Stimulated activated naive B cell treated with anti-CD40 and anti-IgM and Interleukin-4, amounts not matched to agents 10 μg/mL and 1 μg/mL and 100 μg/mL, for 72 hours (primary cell): ENCODE measurements at regions not wholly inside any gene's neighbourhood (a gene's known extent, or its start where the extent isn't known, plus 50 kb on each side); places are given as distances from the start of the nearest gene placed in this dataset.
"Not testable (repeated sequence)": the region's sequence is repeated elsewhere in the genome, so short reads cannot be mapped to it uniquely, and the experiment has no call there.

Experiments used
- ATAC-seq, 2 donors: fragments of 150-1000 bp; cut with Tn5 transposase; replicated peaks; 2 replicates each; pipeline ENCODE4 v1.10.0; 2021; ENCODE audit warnings: moderate library complexity in 1 of 2
- DNase-seq: peaks from one replicate; pipeline ENCODE4 v3.0.0; 2021
- H3K27ac Mint-ChIP-seq: one replicate; pipeline ENCODE4 v1.8.0; 2022; ENCODE audit warnings: mild to moderate bottlenecking, mixed read lengths
- H3K27me3 Mint-ChIP-seq, 2 donors: one replicate each; pipeline ENCODE4 v1.8.0; 2022; ENCODE audit warnings: mixed read lengths in 2 of 2
- H3K36me3 Mint-ChIP-seq, 2 donors: one replicate each; pipeline ENCODE4 v1.8.0; 2022; ENCODE audit warnings: mixed read lengths in 2 of 2, mild to moderate bottlenecking in 1 of 2
- H3K4me1 Mint-ChIP-seq, 2 donors: one replicate each; pipeline ENCODE4 v1.8.0; 2022; ENCODE audit warnings: mixed read lengths in 2 of 2, mild to moderate bottlenecking in 1 of 2
- H3K4me3 Mint-ChIP-seq, 2 donors: one replicate each; pipeline ENCODE4 v1.8.0; 2022; ENCODE audit warnings: mild to moderate bottlenecking in 2 of 2, mixed read lengths in 2 of 2, moderate library complexity in 1 of 2
- H3K9me3 Mint-ChIP-seq, 2 donors: one replicate each; pipeline ENCODE4 v1.8.0; 2022; ENCODE audit warnings: mixed read lengths in 2 of 2, mild to moderate bottlenecking in 1 of 2

- ATAC-seq = no peak
- H3K27ac Mint-ChIP-seq = no peak overlapping the region
- no peaks in the 10 kb centered on the region for H3K4me1 Mint-ChIP-seq
- H3K36me3 Mint-ChIP-seq = no peaks in the 10 kb centered on the region
- no peaks in the 10 kb centered on the region for H3K27me3 Mint-ChIP-seq
- DNase-seq = no peak
- H3K4me3 Mint-ChIP-seq = no peak overlapping the region
- no peaks in the 10 kb centered on the region for H3K9me3 Mint-ChIP-seq
These were observed 738.5 kb upstream of the CHRM3 start for GRCh38 chr1:238647877-238648276.

- no peaks in the 10 kb centered on the region for H3K36me3 Mint-ChIP-seq
- peaks cover 0 to 4% of the 10 kb centered on the region in 2 donors for H3K9me3 Mint-ChIP-seq
- no peaks in the 10 kb centered on the region for H3K27me3 Mint-ChIP-seq
- no peak overlapping the region for H3K4me3 Mint-ChIP-seq
- no peak for DNase-seq
- no peak for ATAC-seq
- no peak overlapping the region for H3K27ac Mint-ChIP-seq
- no peaks in the 10 kb centered on the region for H3K4me1 Mint-ChIP-seq
These were observed 744.1 kb upstream of the CHRM3 start for GRCh38 chr1:238642231-238642630.

- H3K4me1 Mint-ChIP-seq = no peaks in the 10 kb centered on the region
- DNase-seq (no peak), ATAC-seq (no peak)
- H3K27me3 Mint-ChIP-seq = no peaks in the 10 kb centered on the region
- H3K36me3 Mint-ChIP-seq = no peaks in the 10 kb centered on the region
- no peak overlapping the region for H3K4me3 Mint-ChIP-seq
- peaks cover 0 to 4% of the 10 kb centered on the region in 2 donors for H3K9me3 Mint-ChIP-seq
- H3K27ac Mint-ChIP-seq = no peak overlapping the region
These were observed 746.5 kb upstream of the CHRM3 start for GRCh38 chr1:238639861-238640260.

DNA sequence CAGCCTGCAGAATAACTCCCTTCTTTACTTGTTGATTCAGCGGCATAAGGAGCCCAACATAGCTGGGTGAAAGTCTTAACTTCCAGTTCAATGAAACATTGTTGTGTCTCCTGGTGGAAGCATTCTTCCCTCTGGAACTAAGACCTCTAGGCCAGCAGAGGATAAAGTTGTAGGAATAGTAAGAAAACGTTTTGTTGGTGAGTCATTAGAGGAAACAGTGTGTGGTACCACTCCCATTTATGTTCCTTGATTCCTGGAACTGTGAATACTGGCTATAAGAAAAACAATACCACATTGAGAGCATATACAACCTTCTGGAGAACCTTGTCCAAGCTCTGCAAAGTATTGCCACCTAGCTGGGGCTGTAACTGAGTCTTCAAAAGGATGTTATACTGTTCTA lies 737.4 kb upstream of the ZP4 start:
- Mint-ChIP-seq H3K9me3 (no peaks in the 10 kb centered on the region), H3K4me1 (peaks cover 5 to 10% of the 10 kb centered on the region in 2 donors), H3K27ac (no peak overlapping the region), H3K27me3 (no peaks in the 10 kb centered on the region), H3K36me3 (no peaks in the 10 kb centered on the region), H3K4me3 (no peak overlapping the region)
- DNase-seq (no peak), ATAC-seq (no peak)

DNA sequence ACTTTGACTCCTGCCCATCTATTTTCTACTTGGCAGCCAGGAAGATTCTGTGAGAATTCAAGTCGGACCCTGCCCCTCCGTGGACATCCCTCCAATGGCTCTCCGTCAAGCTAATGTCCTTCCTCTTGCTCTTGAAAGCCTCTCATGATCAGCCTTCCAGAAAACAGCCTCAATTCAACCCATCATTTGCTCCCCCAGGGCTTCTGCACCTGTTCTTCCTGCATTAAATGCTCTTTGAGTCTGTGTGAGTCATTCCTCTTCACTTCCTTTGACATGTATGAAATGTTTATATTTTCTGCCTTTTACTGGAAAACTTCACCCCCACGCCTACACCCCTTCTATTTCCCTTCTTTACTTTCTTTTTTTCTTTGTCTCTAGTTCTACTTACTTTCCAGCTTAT lies 734.1 kb upstream of the ZP4 start:
- Mint-ChIP-seq H3K4me3 (no peak overlapping the region), H3K4me1 (peaks cover 5 to 10% of the 10 kb centered on the region in 2 donors), H3K36me3 (no peaks in the 10 kb centered on the region), H3K27ac (no peak overlapping the region), H3K9me3 (no peaks in the 10 kb centered on the region), H3K27me3 (no peaks in the 10 kb centered on the region)
- ATAC-seq (peak in 1 of 2 donors; percentile 36), DNase-seq (no peak)

GRCh38 chr1:238621405-238621804 lies 730.7 kb upstream of the ZP4 start:
- Mint-ChIP-seq H3K27ac (no peak overlapping the region), H3K27me3 (no peaks in the 10 kb centered on the region), H3K36me3 (no peaks in the 10 kb centered on the region), H3K4me3 (no peak overlapping the region), H3K4me1 (peaks cover 5 to 10% of the 10 kb centered on the region in 2 donors), H3K9me3 (no peaks in the 10 kb centered on the region)
- DNase-seq (no peak), ATAC-seq (no peak)

- Mint-ChIP-seq H3K27ac (no peak overlapping the region), H3K36me3 (no peaks in the 10 kb centered on the region), H3K4me3 (no peak overlapping the region), H3K9me3 (no peaks in the 10 kb centered on the region), H3K4me1 (peaks cover under 1 to 2% of the 10 kb centered on the region in 2 donors), H3K27me3 (no peaks in the 10 kb centered on the region)
- no peak for DNase-seq
- no peak for ATAC-seq
These were observed 728.9 kb upstream of the ZP4 start for GRCh38 chr1:238619652-238620051.

GRCh38 chr1:238611406-238611805 lies 720.7 kb upstream of the ZP4 start:
- ATAC-seq = no peak
- H3K27ac Mint-ChIP-seq = no peak overlapping the region
- no peak for DNase-seq
- no peaks in the 10 kb centered on the region for H3K36me3 Mint-ChIP-seq
- H3K4me1 Mint-ChIP-seq = peaks cover 0 to 5% of the 10 kb centered on the region in 2 donors
- H3K4me3 Mint-ChIP-seq = no peak overlapping the region
- H3K27me3 Mint-ChIP-seq = no peaks in the 10 kb centered on the region
- H3K9me3 Mint-ChIP-seq = no peaks in the 10 kb centered on the region

- no peaks in the 10 kb centered on the region for H3K9me3 Mint-ChIP-seq
- no peaks in the 10 kb centered on the region for H3K27me3 Mint-ChIP-seq
- H3K27ac Mint-ChIP-seq = no peak overlapping the region
- DNase-seq (no peak), ATAC-seq (peak in 1 of 2 donors; percentile 47)
- no peak overlapping the region for H3K4me3 Mint-ChIP-seq
- no peaks in the 10 kb centered on the region for H3K36me3 Mint-ChIP-seq
- H3K4me1 Mint-ChIP-seq = peaks cover 0 to 5% of the 10 kb centered on the region in 2 donors
These were observed 717.4 kb upstream of the ZP4 start for GRCh38 chr1:238608144-238608543.

- peak in 1 of 2 donors; percentile 36 for ATAC-seq
- Mint-ChIP-seq H3K36me3 (no peaks in the 10 kb centered on the region), H3K4me1 (peaks cover 0 to 5% of the 10 kb centered on the region in 2 donors), H3K27me3 (no peaks in the 10 kb centered on the region), H3K27ac (no peak overlapping the region), H3K4me3 (no peak overlapping the region), H3K9me3 (no peaks in the 10 kb centered on the region)
- no peak for DNase-seq
These were observed 716.2 kb upstream of the ZP4 start for GRCh38 chr1:238606896-238607295.

DNA sequence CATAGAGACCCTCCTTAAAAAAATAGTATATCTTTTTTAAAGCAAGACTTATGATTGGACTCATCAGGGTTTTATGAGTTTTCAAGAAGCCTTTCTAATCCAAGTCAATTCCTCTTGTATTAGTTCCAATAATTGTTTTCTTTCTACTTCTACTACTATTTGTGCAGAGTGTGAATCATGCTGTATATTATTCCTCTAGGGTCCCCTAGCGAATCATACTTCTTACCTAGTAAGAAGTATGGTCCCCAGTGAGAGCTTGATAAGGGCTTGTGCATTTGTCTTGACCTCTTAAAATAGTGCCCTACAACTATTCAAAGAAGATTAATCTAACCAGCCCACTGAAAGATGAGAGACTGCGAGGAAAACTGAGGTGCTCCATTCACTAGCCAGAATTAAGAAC lies 715.7 kb upstream of the ZP4 start:
- Mint-ChIP-seq H3K9me3 (no peaks in the 10 kb centered on the region), H3K27me3 (no peaks in the 10 kb centered on the region), H3K4me1 (peaks cover 0 to 5% of the 10 kb centered on the region in 2 donors), H3K36me3 (no peaks in the 10 kb centered on the region), H3K4me3 (no peak overlapping the region), H3K27ac (no peak overlapping the region)
- ATAC-seq = no peak
- no peak for DNase-seq

DNA sequence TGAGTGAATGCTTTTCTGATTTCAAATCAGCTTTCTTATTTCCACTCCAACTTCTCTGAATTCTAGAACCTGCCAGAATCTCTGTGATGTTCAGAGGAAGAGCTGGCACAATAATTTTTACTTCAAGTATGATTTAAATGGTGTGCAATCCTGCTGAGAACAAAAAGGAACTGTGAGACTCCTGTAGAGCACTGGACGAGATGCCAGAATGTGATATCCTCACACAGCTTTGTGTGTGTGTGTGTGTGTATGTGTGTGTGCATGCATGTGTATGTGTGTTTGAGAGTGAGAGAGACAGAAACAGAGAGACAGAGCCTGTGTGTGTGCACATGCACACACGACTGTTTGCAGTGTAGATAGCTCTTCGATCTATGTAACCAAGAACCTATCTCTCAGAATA lies 713.6 kb upstream of the ZP4 start:
- no peak overlapping the region for H3K27ac Mint-ChIP-seq
- H3K4me1 Mint-ChIP-seq = peaks cover 0 to 5% of the 10 kb centered on the region in 2 donors
- ATAC-seq (no peak), DNase-seq (no peak)
- H3K9me3 Mint-ChIP-seq = no peaks in the 10 kb centered on the region
- H3K36me3 Mint-ChIP-seq = no peaks in the 10 kb centered on the region
- no peaks in the 10 kb centered on the region for H3K27me3 Mint-ChIP-seq
- no peak overlapping the region for H3K4me3 Mint-ChIP-seq

DNA sequence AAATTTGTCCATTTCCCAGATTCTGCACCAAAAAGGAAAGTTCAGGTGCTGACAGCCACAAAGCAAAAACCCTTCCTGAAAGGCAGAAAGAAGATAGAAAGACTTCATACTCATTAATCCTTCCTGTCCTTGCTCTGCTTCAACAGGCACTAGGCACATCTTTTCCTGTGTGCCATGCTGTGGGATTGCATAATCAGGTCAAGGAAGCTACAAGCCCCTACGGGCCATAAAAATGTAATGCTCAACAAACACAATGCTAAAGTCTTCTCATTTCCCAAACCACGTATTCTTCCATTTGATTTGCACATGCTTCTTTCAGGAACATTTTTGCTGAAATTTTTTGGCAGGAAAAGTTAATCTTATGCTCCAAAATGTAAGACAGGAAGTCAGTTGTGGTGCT lies 710.9 kb upstream of the ZP4 start:
- not testable (repeated sequence) for DNase-seq, H3K4me3 Mint-ChIP-seq, H3K36me3 Mint-ChIP-seq, ATAC-seq, H3K27me3 Mint-ChIP-seq, H3K27ac Mint-ChIP-seq, H3K4me1 Mint-ChIP-seq, H3K9me3 Mint-ChIP-seq

- Mint-ChIP-seq H3K36me3 (no peaks in the 10 kb centered on the region), H3K27me3 (no peaks in the 10 kb centered on the region), H3K27ac (no peak overlapping the region), H3K4me3 (no peak overlapping the region), H3K9me3 (no peaks in the 10 kb centered on the region), H3K4me1 (no peaks in the 10 kb centered on the region)
- DNase-seq = no peak
- no peak for ATAC-seq
These were observed 706.0 kb upstream of the ZP4 start for GRCh38 chr1:238596703-238597102.

DNA sequence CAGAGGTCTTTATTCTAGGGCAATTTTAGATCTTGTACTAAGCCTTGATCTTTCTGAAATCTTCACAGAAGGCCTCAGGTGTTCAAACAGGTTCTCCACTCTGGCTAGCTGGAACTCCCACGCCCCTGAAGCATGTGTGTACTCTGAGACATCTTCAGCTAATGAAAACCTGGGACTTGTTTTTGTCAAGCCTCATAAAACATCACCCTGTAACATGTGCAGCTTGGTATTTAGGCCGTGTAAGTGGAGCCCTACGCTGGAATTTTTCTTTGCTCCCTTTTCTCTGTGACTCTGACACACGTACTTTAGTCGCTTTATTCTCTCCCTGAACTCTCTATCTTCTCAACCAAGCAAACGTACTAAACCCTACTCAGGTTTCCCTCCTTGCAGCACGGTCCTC lies 701.9 kb upstream of the ZP4 start:
- Mint-ChIP-seq H3K27me3 (no peaks in the 10 kb centered on the region), H3K36me3 (no peaks in the 10 kb centered on the region), H3K27ac (no peak overlapping the region), H3K9me3 (no peaks in the 10 kb centered on the region), H3K4me1 (no peaks in the 10 kb centered on the region), H3K4me3 (no peak overlapping the region)
- DNase-seq = no peak
- ATAC-seq = no peak

- Mint-ChIP-seq H3K9me3 (no peaks in the 10 kb centered on the region), H3K27ac (no peak overlapping the region), H3K4me1 (no peaks in the 10 kb centered on the region), H3K36me3 (no peaks in the 10 kb centered on the region), H3K4me3 (no peak overlapping the region), H3K27me3 (no peaks in the 10 kb centered on the region)
- no peak for DNase-seq
- ATAC-seq = no peak
These were observed 699.2 kb upstream of the ZP4 start for GRCh38 chr1:238589843-238590435.
